NT2/D1 (cell line): ENCODE measurements at regions not wholly inside any gene's neighbourhood (a gene's known extent, or its start where the extent isn't known, plus 50 kb on each side); places are given as distances from the start of the nearest gene placed in this dataset.

Experiments used
- SUZ12 ChIP-seq: IDR thresholded peaks from 2 replicates; pipeline ENCODE4 v1.6.1; 2011; ENCODE audit not compliant: insufficient read length, insufficient read depth; ENCODE audit errors: extremely low read depth
- YY1 ChIP-seq: IDR thresholded peaks from 2 replicates; pipeline ENCODE4 v1.6.1; 2011; ENCODE audit not compliant: insufficient read length, insufficient read depth
- ZNF274 ChIP-seq: IDR thresholded peaks from 2 replicates; pipeline ENCODE4 v1.6.1; 2011; ENCODE audit warnings: mild to moderate bottlenecking, low read depth, low read length

DNA sequence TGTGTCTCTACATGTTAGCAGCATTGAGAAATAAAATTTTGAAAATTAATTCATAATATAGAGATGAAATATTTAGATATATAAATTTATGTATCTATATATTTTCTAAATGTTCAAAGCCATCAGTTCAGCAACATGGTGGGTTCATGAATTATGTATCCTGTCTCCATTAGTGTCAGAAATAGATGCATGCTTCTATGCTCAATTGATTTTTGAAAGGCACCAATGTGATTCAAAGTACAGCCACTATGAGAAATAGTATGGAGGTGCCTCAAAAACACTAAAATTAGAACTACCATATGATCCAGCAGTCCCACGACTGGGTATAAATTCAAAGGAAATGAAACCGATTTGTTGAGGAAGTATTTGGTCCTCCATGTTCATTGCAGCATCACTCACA, 128.6 kb upstream of the SYN3 start:
- TF ChIP-seq ZNF274 (no peak), YY1 (no peak), SUZ12 (no peak)
